GM12892 (cell line): ENCODE measurements at regions not wholly inside any gene's neighbourhood (a gene's known extent, or its start where the extent isn't known, plus 50 kb on each side); places are given as distances from the start of the nearest gene placed in this dataset.
"Not testable (repeated sequence)": the region's sequence is repeated elsewhere in the genome, so short reads cannot be mapped to it uniquely, and the experiment has no call there.

ENCODE experiments used
- POLR2A ChIP-seq: IDR thresholded peaks from 2 replicates; pipeline ENCODE4 v1.6.1; 2011; ENCODE audit warnings: low read depth, low read length, control low read depth
- POLR2AphosphoS5 ChIP-seq: IDR thresholded peaks from 2 replicates; pipeline ENCODE4 v1.6.1; 2011; ENCODE audit warnings: low read depth, low read length, control low read depth
- TAF1 ChIP-seq: IDR thresholded peaks from 2 replicates; pipeline ENCODE4 v1.6.1; 2011; ENCODE audit warnings: low read depth, mild to moderate bottlenecking, control low read depth, low read length, borderline replicate concordance

DNA sequence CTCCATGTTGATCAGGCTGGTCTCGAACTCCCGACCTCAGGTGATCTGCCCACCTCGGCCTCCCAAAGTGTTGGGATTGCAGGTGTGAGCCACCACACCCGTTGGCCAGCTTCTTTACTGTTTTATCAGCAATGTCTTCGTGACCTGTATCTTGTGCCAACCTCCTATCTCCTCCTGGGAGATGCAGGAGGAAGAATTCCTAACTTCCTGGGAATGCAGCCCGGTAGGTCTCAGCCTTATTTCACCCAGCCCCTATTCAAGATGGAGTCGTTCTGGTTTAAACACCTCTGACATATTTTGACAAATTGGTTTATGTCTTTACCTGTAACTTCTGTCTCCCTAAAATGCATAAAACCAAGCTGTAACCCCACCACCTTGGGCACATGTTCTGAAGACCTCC, 491.3 kb upstream of the AUTS2 start:
- TF ChIP-seq POLR2AphosphoS5, TAF1, POLR2A: not testable (repeated sequence)
